Fibroblast of upper back skin (primary cell): ENCODE measurements at regions not wholly inside any gene's neighbourhood (a gene's known extent, or its start where the extent isn't known, plus 50 kb on each side); places are given as distances from the start of the nearest gene placed in this dataset.

Experiments
- DNase-seq: peaks from one replicate; pipeline ENCODE4 v3.0.0-alpha.2; 2013

DNA sequence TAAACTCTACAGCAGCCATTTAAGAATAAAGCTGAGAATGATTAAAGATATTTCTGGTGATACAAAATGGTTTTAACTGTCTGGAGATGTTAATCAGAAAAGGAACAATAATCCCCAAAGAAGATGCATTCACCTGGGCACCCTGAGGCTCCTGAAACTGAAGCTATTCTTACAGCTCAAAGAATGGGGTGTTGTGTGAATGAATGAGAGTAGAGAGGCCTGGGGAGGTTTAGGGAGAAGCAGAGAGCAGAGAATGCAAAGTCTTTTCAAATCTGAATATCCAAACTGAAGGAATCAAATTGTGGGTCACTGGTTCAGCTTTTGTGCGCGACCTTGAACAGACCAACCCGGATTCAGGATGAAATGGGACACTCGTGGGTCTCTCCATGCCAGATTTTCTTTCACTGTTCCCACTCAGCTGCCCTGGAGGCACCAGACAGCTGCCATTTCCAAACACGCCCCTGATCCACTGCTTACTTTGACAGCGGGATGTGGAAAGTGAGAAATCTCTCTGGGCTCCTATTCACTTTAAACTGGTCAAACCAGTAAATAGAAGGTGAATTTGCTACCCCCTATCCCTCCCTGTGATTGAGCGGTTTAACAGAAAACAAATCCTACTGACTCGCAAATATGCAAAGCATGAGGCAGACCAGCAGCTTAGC lies 485.5 kb upstream of the THBS1 start:
- DNase-seq = no peak

GRCh38 chr15:39096608-39097205 lies 484.2 kb upstream of the THBS1 start:
- no peak for DNase-seq

DNA sequence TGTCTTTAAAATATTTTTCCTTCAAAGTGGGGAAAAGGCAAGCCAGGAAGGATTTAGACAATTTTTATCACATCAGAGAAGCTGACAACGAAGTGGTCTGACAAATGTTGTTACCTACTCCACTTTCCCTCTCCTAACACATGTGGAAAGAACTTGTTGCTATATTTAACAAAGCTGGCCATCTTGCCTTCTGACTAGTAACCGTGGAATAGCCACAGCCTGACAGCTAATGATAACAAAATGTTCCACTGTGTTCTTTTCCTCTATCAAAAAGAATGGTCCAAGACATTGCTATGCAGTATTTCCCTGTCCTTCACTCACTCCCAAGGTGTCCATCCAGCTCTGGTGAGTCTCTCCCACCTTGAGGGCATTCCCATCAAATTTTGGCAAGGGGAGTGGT lies 481.4 kb upstream of the THBS1 start:
- DNase-seq = no peak

DNA sequence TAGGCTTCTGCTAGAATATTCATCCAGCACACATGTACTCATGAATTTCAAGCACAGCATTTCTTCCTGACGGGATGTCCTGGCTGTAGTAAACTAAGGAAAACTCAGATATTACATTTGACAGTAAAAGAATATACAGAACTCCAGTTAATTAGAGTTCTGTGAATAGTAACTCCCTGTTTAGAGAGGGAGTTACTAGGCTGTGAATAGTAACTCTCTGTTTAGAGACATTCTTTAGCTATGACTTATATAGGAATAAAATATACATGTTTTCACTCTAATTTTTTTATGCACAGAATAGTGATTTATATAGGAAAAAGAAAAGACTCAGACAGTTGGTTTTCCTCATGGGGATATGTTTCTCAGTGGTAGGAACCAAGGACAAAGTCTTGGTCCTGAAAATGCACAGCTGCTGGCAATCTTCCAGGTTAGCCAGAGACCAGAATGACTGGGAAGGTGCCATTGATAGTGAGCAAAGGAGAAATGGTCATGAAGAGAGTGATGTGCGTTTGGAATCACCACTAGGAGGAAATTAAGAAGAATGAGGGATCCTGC lies 480.7 kb upstream of the THBS1 start:
- peak; percentile 77 for DNase-seq

GRCh38 chr15:39102431-39102830 lies 478.4 kb upstream of the THBS1 start:
- peak; percentile 74 for DNase-seq

- peak; percentile 86 for DNase-seq
Measured at GRCh38 chr15:39106950-39107349, 473.9 kb upstream of the THBS1 start.

- DNase-seq = peak; percentile 62
Measured at GRCh38 chr15:39108021-39108420, 472.9 kb upstream of the THBS1 start.

- peak; percentile 93 for DNase-seq
Measured at GRCh38 chr15:39110336-39110735, 470.5 kb upstream of the THBS1 start.

GRCh38 chr15:39110746-39111145 lies 470.1 kb upstream of the THBS1 start:
- no peak for DNase-seq

DNA sequence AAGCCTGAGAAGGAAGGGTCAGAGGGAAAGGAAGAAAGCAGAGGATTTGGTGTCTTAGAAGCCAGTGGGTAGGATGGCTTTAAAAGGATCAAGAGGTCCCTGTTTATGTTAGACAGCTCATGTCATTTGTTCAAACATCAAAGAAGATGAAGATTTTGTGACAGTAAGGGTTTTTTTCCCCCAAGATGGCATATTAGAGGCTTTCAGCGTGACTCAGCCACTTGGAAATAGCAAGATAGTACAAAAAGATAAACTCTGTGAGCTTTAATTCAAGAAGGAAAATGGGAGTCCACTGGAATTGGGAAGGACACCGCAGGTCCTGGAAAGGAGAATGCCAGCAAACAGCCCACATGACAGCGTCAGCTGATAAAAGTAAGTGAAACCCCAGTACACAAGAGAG lies 467.1 kb upstream of the THBS1 start:
- DNase-seq = no peak

DNA sequence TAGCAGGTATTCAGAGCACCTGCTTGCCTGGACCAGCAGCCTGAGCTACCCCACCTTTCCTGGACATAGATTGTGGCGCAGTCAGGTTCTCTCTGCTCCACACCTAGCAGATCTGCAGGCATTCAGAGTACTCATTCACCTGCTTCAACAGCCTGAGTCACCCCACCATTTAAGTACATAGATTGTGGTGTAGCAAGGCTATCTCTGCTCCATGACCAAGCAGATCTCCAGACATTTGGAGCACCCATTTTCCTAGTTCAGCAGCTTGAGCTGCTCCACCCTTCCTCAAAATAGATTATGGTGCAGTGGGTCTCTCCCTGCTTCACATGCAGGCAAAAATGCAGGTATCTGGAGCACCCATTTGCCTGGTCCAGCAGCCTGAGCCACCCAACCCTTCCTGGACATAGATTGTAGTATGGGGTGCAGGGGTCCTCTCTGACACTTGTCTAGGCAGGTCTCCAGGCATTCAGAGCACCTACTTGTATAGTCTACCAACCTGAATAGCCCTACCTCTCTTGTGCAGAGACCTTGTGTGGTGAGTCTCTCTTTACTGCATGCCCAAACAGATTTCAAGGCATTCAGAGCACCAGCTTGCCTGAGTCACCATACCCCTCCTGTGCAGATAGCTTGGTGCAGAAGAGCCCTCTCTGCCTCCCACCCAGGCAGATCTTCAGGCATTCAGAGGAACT lies 466.0 kb upstream of the THBS1 start:
- DNase-seq = no peak

DNA sequence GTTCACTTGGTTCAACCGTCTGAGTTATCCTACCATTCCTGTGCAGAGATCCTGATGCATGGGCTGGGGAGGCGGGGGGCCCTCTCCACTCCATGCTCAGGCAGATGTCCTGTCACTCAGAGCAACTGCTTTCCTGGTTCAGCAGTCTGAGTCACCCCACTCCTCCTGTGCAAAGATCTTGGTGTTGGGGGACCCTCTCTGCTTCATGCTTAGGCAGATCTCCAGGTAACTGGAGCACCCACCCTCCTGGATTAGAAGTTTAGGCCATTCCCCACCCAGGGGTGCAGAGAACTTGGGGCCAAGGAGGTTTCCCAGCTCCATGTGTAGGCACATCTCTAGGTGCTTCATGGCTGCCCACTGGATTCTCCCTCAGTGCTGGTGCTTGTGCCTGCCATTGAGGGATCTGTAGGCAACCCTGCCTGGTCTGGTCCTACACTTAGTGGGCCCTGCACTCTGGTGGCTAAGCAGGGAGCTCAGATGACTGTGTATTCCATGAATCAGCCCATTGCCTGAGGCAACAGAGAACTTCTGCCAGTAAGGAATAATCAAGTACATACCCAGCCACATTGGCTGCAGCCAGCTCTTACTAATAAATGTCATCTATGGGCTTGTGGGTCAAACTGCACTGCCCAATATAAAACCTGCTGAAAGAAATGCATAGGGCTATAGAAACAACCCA lies 465.4 kb upstream of the THBS1 start:
- no peak for DNase-seq

DNA sequence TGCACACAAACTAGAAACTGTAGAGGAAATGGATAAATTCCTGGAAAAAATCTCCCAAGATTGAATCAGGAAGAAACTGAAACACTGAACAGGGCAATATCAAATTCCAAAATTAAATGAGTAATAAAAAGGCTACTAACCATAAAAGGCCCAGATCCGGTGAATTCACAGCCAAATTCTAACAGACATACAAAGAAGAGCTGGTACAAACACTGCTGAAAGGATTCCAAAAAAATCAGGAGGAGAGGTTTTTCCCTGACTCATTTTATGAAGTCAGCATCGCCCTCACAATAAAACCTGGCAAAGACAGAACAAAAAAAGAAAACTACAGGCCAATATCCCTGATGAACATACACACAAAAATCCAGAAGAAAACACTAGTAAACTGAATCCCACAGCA lies 462.4 kb upstream of the THBS1 start:
- peak; percentile 90 for DNase-seq

DNA sequence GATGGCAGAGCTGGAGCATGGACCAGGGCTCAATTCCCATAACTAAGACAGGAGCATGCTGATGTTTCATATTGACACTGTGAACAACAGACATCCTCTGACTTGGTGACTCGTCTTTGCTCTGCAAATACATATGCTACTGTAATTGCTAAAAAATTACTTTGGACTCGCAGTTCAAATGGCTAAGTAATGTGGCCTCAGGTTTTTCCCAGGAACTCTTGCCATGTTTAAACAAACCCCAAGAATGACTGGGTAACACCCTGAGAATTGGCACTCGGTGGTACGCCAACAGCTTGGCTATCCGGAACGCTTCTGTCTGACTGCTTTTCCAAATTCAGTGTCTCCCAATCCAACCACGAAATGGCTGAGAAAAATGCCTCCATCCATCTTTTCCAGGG lies 456.7 kb upstream of the THBS1 start:
- peak; percentile 54 for DNase-seq

- DNase-seq = no peak
Measured at GRCh38 chr15:39124553-39125171, 456.2 kb upstream of the THBS1 start.

GRCh38 chr15:39125226-39125625 lies 455.7 kb upstream of the THBS1 start:
- peak; percentile 47 for DNase-seq

- peak; percentile 72 for DNase-seq
Measured at GRCh38 chr15:39125904-39126303, 455.0 kb upstream of the THBS1 start.

- peak; percentile 66 for DNase-seq
Measured at GRCh38 chr15:39127151-39127790, 453.6 kb upstream of the THBS1 start.

GRCh38 chr15:39127925-39128617 lies 452.8 kb upstream of the THBS1 start:
- peak; percentile 98 for DNase-seq

DNA sequence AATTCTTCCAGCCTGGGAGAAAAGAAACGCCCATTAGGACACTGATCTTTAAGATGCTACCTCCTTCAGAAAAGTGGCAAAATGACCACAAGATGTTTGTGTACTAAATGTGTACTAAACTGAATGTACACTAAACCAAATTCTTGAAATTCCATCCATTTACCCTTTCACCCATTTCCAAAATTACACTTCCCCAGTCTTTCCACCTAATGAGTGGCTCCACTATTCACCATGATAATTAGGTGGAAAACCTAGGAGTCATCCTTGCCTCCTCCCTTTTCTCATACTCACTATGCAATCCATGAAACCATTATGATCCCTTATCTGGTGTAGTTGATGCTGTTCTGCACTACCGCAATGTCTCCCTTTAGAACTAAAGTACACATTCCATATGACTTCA lies 452.1 kb upstream of the THBS1 start:
- no peak for DNase-seq

- no peak for DNase-seq
Measured at GRCh38 chr15:39130556-39131379, 450.1 kb upstream of the THBS1 start.
